Gastroesophageal sphincter (tissue), 4 donors: ENCODE measurements at regions not wholly inside any gene's neighbourhood (a gene's known extent, or its start where the extent isn't known, plus 50 kb on each side); places are given as distances from the start of the nearest gene placed in this dataset.

Source experiments
- ATAC-seq: fragments of 150-250 bp; one replicate; pipeline ENCODE4 v1.9.1; 2016; ENCODE audit warnings: mild to moderate bottlenecking, moderate library complexity
- H3K27ac ChIP-seq, 4 donors: fragments of 200-600 bp; sonication (generic) in 3 of 4; 1 replicate in 3 of 4; 2 replicates in 1 of 4; pipeline ENCODE4 v1.5.1; 2016 to 2019
- H3K27me3 ChIP-seq: fragments of 200-600 bp; sonication (generic); one replicate; pipeline ENCODE4 v1.5.1; 2019
- H3K36me3 ChIP-seq, 2 donors: fragments of 200-600 bp; sonication (generic); one replicate each; pipeline ENCODE4 v1.5.1; 2019; ENCODE audit warnings: control low read depth in 1 of 2
- H3K4me1 ChIP-seq, 3 donors: fragments of 200-600 bp; sonication (generic); 1 replicate in 2 of 3; 2 replicates in 1 of 3; pipeline ENCODE4 v1.5.1; 2016 to 2019; ENCODE audit warnings: control low read depth in 2 of 3
- H3K4me3 ChIP-seq, 2 donors: fragments of 200-600 bp; sonication (generic); one replicate each; pipeline ENCODE4 v1.5.1; 2019; ENCODE audit warnings: mild to moderate bottlenecking in 1 of 2, moderate library complexity in 1 of 2
- H3K9me3 ChIP-seq, 3 donors: fragments of 200-600 bp; sonication (generic); one replicate each; pipeline ENCODE4 v1.5.1; 2017 to 2019; ENCODE audit warnings: control low read depth in 2 of 3
- CTCF ChIP-seq, 4 experiments: fragments of 200-600 bp in 2 of 4; fragments of 450-650 bp in 2 of 4; sonication (generic) in 1 of 4; IDR thresholded peaks; one replicate each; pipeline ENCODE4 v1.5.1; 2017 to 2019; ENCODE audit warnings: antibody characterized with exemption in 4 of 4, mild to moderate bottlenecking in 2 of 4, moderate library complexity in 2 of 4
- EP300 ChIP-seq: sonication (generic); formaldehyde crosslinking; IDR thresholded peaks from one replicate; pipeline ENCODE4 v1.6.1; 2017; ENCODE audit warnings: antibody characterized with exemption, mild to moderate bottlenecking
- POLR2A ChIP-seq, 2 donors: fragments of 450-650 bp; IDR thresholded peaks; one replicate each; pipeline ENCODE4 v1.6.1; 2017; ENCODE audit warnings: antibody characterized with exemption in 2 of 2, mild to moderate bottlenecking in 2 of 2, moderate library complexity in 1 of 2
- POLR2AphosphoS5 ChIP-seq: sonication (generic); formaldehyde crosslinking; IDR thresholded peaks from one replicate; pipeline ENCODE4 v1.6.1; 2017; ENCODE audit warnings: antibody characterized with exemption
- WGBS, 2 donors: methylation state at CpG; one replicate each; pipeline ENCODE4 v1.1.5; 2018; ENCODE audit warnings: low coverage in 1 of 2; 5-methylcytosine and 5-hydroxymethylcytosine counted together

GRCh38 chr11:34816698-34817213 is 99.4 kb downstream of the APIP start:
- whole genome bisulfite sequencing, 2 donors, result 70 to 82% methylated on average over 4 of the region's 4 CpGs
- Histone ChIP-seq H3K27me3 (peaks cover 5% of the 10 kb centered on the region), H3K4me3 (no peak overlapping the region), H3K27ac (no peak overlapping the region), H3K4me1 (no peaks in the 10 kb centered on the region), H3K9me3 (peaks cover 0 to 19% (median 0%) of the 10 kb centered on the region in 3 donors), H3K36me3 (no peaks in the 10 kb centered on the region)
- ATAC-seq, result no peak
- no peak for TF ChIP-seq POLR2A (IDR thresholded peaks at IDR 0.05)

GRCh38 chr11:34812905-34813576 is 103.1 kb downstream of the APIP start:
- no peak for ATAC-seq
- H3K4me3 ChIP-seq, result no peak overlapping the region
- no peak overlapping the region for H3K27ac ChIP-seq
- no peaks in the 10 kb centered on the region for H3K4me1 ChIP-seq
- no peaks in the 10 kb centered on the region for H3K27me3 ChIP-seq
- WGBS, 2 donors, result 71 to 88% methylated on average over 1 of the region's 1 CpG
- no peaks in the 10 kb centered on the region for H3K36me3 ChIP-seq
- TF ChIP-seq CTCF (IDR thresholded peaks at IDR 0.05) (no peak), POLR2AphosphoS5 (no peak), POLR2A (IDR thresholded peaks at IDR 0.05) (no peak), EP300 (no peak)
- H3K9me3 ChIP-seq, result peaks cover 0 to 19% (median 0%) of the 10 kb centered on the region in 3 donors

DNA sequence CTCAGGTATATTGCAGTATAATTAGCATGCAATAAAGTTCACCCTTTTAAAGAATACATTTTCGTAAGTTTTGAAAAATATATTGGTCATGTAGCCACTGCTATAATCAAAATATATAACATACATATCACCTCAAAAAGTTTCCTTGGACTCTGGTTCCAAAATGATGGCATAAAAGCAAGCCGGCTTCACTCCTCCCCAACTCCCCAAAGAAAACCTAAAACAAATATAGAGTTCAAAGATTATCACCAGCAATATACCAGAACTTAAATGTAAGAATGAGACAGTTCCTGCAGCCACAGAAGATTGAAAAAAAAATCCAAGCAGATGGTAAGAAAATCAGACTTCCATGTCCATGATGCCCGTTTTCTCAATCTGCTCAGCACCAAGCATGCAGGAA is 104.3 kb downstream of the APIP start:
- TF ChIP-seq EP300, result no peak
- no peak for TF ChIP-seq POLR2A (IDR thresholded peaks at IDR 0.05)
- no peak for TF ChIP-seq POLR2AphosphoS5
- no peak for TF ChIP-seq CTCF (IDR thresholded peaks at IDR 0.05)
- no peaks in the 10 kb centered on the region for H3K27me3 ChIP-seq
- H3K9me3 ChIP-seq, result peaks cover 0 to 19% (median 0%) of the 10 kb centered on the region in 3 donors
- 72 to 93% methylated on average over 3 of the region's 3 CpGs for WGBS, 2 donors
- no peaks in the 10 kb centered on the region for H3K4me1 ChIP-seq
- no peak overlapping the region for H3K4me3 ChIP-seq
- ATAC-seq, result no peak
- no peak overlapping the region for H3K27ac ChIP-seq
- no peaks in the 10 kb centered on the region for H3K36me3 ChIP-seq

- peaks cover 0 to 19% (median 0%) of the 10 kb centered on the region in 3 donors for H3K9me3 ChIP-seq
- TF ChIP-seq POLR2AphosphoS5, result no peak
- TF ChIP-seq CTCF (IDR thresholded peaks at IDR 0.05), result no peak
- TF ChIP-seq POLR2A (IDR thresholded peaks at IDR 0.05), result no peak
- no peak for TF ChIP-seq EP300
- H3K36me3 ChIP-seq, result no peaks in the 10 kb centered on the region
- ATAC-seq, result no peak
- WGBS, 2 donors, result 94 to 95% methylated on average over 2 of the region's 2 CpGs
- H3K27me3 ChIP-seq, result no peaks in the 10 kb centered on the region
- H3K4me1 ChIP-seq, result no peaks in the 10 kb centered on the region
- no peak overlapping the region for H3K27ac ChIP-seq
- H3K4me3 ChIP-seq, result no peak overlapping the region
Measured at GRCh38 chr11:34810107-34810562, 106.0 kb downstream of the APIP start.

DNA sequence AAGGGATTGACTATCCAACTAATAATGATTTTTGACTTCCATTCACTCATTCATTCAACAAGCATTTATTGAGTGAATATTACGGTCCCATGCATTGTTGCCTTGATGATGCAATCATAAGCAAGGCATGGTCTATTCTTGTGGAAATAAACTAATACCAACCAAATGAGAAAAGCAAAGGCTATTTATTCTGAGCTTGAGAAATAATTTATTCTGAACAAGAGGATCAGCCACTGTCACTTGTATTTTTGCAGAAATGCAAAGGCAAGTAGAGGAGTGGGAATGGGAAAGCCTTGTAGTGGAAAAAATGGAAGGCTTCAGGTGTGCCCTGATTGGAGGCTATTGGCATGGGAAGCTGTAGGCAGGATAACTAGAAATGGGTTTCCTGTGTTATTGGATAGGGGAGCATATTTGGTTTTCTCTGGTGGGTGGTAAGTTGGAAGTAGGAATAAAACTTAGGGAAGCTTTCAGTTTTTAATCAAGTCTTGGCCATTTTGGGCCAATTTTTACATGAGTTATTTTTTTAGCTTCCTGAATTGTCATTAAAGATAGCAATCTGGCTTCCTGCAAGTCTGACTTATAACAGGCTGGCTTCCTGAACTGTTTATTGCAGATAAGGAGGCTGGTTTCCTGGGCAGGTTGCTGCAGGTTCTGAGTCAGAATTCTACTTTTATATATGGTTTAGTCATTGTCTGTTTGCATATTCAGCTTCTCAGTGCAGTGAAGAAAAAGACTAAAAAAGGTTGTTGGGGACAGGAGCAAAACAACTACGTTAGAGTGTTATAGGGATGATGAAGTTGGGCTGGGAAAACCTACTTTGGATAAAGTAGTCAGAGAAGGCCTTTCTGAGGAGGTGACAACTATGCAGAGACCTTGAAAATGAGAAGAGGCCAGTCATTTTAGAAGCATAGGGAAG is 106.7 kb downstream of the APIP start:
- Histone ChIP-seq H3K27ac (no peak overlapping the region), H3K27me3 (no peaks in the 10 kb centered on the region), H3K36me3 (no peaks in the 10 kb centered on the region), H3K4me3 (no peak overlapping the region), H3K9me3 (peaks cover 0 to 19% (median 0%) of the 10 kb centered on the region in 3 donors), H3K4me1 (no peaks in the 10 kb centered on the region)
- 62 to 72% methylated on average over 2 of the region's 2 CpGs for WGBS, 2 donors
- TF ChIP-seq POLR2A (IDR thresholded peaks at IDR 0.05), result no peak
- TF ChIP-seq EP300, result no peak
- ATAC-seq, result no peak
